ENCODE measurements at regions not wholly inside any gene's neighbourhood (a gene's known extent, or its start where the extent isn't known, plus 50 kb on each side); places are given as distances from the start of the nearest gene placed in this dataset.

DNA sequence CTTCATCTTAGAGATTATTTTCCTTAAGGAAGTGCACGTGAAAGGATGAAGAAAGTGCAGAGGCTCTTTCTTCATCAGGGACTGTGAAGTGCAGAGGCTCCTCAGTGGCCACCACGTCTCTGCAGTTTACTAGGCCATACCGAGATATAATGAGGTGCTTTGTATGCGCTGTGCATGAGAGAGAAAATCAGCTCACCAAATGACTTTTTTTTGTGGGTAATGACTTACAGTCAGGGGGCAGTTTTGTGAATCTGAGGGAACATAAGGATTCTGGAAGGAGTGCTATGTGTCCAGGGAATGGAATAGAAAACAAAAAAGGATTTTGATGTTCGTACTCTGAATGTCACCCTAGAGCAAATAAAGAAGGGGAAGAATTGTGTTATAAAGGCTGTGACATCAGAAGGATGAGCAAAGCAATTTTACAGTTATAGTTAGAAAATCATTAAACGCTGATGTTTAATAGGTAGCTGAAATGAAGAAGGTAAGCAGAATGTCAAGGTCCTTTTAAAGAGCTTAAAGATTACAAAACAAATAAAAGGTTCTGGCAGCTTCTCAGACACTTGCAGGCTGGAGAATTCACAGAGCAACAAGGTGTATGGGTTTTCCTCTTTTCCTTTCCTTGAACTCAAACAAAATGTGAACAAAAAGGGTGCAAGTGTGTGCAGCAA is 247.5 kb upstream of the NOVA1 start:
- Histone ChIP-seq H3K27me3 (ENCODE audit: control insufficient read depth in 3 of 3, insufficient read depth in 3 of 3, low read length in 3 of 3) (no peaks in the 10 kb centered on the region), H3K4me1 (ENCODE audit: control insufficient read depth in 3 of 3, insufficient read depth in 3 of 3, low read length in 3 of 3) (peaks cover 0 to 5% (median 0%) of the 10 kb centered on the region in 3 donors)

DNA sequence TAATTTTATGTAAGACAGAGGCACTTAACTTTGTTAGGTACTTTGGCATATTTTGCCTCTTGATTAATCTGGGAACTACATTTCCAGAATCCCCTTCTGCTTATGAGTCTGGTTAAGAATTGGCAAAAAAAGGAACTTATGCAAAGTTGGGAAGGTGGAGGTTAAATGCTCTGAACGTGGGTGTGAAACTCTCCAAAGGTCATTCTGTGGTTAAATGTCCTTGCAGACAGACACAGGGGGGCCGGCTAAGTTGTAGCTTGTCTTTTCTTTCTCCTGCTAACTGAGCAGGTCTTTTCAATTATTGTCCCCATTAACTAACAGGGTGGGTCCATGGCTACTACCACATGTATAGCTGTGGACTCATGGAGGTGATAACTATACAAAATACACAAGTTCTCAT is 248.6 kb upstream of the NOVA1 start:
- Histone ChIP-seq H3K27me3 (ENCODE audit: control insufficient read depth in 3 of 3, insufficient read depth in 3 of 3, low read length in 3 of 3) (no peaks in the 10 kb centered on the region), H3K4me1 (ENCODE audit: control insufficient read depth in 3 of 3, insufficient read depth in 3 of 3, low read length in 3 of 3) (peaks cover 0 to 4% (median 0%) of the 10 kb centered on the region in 3 donors), H3K4me3 (ENCODE audit: low read length in 3 of 3) (no peak overlapping the region), H3K36me3 (ENCODE audit: control insufficient read depth in 3 of 3, insufficient read depth in 3 of 3, low read length in 3 of 3) (no peaks in the 10 kb centered on the region), H3K27ac (ENCODE audit: low read depth, low read length) (no peak overlapping the region), H3K9me3 (ENCODE audit: control insufficient read depth in 3 of 3, low read length in 3 of 3) (no peaks in the 10 kb centered on the region), H3K9ac (ENCODE audit: low read depth in 1 of 3, low read length in 3 of 3) (no peak overlapping the region)

More for the DNA sequence above, 247.5 kb upstream of the NOVA1 start:
- H3K9ac ChIP-seq (ENCODE audit: low read depth in 1 of 3, low read length in 3 of 3): no peak overlapping the region
- no peaks in the 10 kb centered on the region for H3K9me3 ChIP-seq (ENCODE audit: control insufficient read depth in 3 of 3, low read length in 3 of 3)
- H3K36me3 ChIP-seq (ENCODE audit: control insufficient read depth in 3 of 3, insufficient read depth in 3 of 3, low read length in 3 of 3): no peaks in the 10 kb centered on the region
- no peak overlapping the region for H3K27ac ChIP-seq (ENCODE audit: low read depth, low read length)
- no peak overlapping the region for H3K4me3 ChIP-seq (ENCODE audit: low read length in 3 of 3)

DNA sequence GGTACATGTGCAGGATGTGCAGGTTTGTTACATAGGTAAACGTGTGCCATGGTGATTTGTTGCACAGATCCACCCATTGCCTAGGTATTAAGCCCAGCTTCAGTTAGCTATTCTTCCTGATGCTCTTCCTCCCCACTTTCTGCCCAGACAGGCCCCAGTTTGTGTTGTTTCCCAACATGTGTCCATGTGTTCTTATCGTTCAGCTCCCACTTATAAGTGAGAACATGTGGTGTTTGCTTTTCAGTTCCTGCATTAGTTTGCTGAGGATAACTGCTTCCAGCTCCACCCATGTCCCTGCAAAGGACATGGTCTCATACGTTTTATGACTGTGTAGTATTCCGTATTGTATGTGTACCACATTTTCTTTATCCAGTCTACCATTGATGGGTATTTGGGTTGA is 251.7 kb upstream of the NOVA1 start:
- no peaks in the 10 kb centered on the region for H3K4me1 ChIP-seq (ENCODE audit: control insufficient read depth in 3 of 3, insufficient read depth in 3 of 3, low read length in 3 of 3)
- no peak overlapping the region for H3K27ac ChIP-seq (ENCODE audit: low read depth, low read length)
- H3K36me3 ChIP-seq (ENCODE audit: control insufficient read depth in 3 of 3, insufficient read depth in 3 of 3, low read length in 3 of 3): no peaks in the 10 kb centered on the region

DNA sequence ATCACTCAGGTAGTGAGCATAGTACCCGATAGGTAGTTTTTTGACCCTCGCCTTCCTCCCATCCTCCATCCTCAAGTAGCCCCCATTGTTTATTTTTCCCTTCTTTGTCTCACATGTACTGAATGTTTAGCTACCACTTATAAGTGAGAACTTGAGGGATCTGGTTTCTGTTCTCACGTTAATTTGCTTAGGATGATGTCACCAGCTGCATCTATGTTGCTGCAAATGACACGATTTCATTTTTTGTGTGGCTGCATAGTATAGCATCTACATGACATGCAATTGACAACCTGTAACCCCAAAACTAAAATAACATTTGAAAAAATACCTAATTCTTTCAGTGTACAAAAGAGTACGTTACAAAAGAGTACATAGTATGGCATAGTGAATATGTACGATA is 254.0 kb upstream of the NOVA1 start:
- no peaks in the 10 kb centered on the region for H3K9me3 ChIP-seq (ENCODE audit: control insufficient read depth in 3 of 3, low read length in 3 of 3)

More for the DNA sequence above, 251.7 kb upstream of the NOVA1 start:
- H3K4me3 ChIP-seq (ENCODE audit: low read length in 3 of 3): no peak overlapping the region
- H3K9me3 ChIP-seq (ENCODE audit: control insufficient read depth in 3 of 3, low read length in 3 of 3): no peaks in the 10 kb centered on the region
- H3K27me3 ChIP-seq (ENCODE audit: control insufficient read depth in 3 of 3, insufficient read depth in 3 of 3, low read length in 3 of 3): no peaks in the 10 kb centered on the region
- H3K9ac ChIP-seq (ENCODE audit: low read depth in 1 of 3, low read length in 3 of 3): no peak overlapping the region

DNA sequence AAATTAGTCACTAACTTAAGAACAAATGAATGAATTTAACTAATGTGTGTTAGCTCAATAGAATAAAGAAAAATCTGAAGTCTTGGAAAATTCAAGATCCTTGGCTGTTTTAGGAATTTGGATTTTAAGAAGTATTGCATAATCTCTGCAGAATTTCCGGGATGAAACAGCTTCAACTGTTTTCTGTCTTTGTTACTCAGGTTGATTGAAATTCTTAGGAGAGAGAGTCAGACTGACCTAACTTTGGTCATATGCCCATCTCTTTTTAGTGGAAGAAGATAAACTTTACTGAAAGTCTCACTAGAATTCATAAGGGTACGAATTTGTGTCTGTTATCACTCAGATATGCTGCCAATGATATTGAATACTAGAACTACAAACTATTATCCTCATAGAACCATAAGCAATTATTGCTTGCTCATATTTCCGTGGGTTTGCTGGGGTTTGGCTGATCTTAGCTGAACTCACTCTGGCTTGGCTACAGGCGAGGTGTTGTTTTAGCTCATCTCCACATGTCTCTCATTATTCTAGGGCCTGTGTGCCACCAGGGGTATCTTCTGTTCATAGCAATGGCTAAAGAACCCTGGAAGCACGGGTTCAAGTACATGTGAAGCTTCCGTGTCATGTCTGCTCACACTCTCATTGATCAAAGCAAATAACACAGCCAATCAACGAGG is 257.4 kb upstream of the NOVA1 start:
- Histone ChIP-seq H3K36me3 (ENCODE audit: control insufficient read depth in 3 of 3, insufficient read depth in 3 of 3, low read length in 3 of 3) (no peaks in the 10 kb centered on the region), H3K27ac (ENCODE audit: low read depth, low read length) (peak overlapping the region; percentile 58), H3K9ac (ENCODE audit: low read depth in 1 of 3, low read length in 3 of 3) (no peak overlapping the region), H3K27me3 (ENCODE audit: control insufficient read depth in 3 of 3, insufficient read depth in 3 of 3, low read length in 3 of 3) (no peaks in the 10 kb centered on the region), H3K4me3 (ENCODE audit: low read length in 3 of 3) (no peak overlapping the region), H3K4me1 (ENCODE audit: control insufficient read depth in 3 of 3, insufficient read depth in 3 of 3, low read length in 3 of 3) (peaks cover 0 to 2% (median 0%) of the 10 kb centered on the region in 3 donors), H3K9me3 (ENCODE audit: control insufficient read depth in 3 of 3, low read length in 3 of 3) (no peaks in the 10 kb centered on the region)

More for the DNA sequence above, 254.0 kb upstream of the NOVA1 start:
- Histone ChIP-seq H3K9ac (ENCODE audit: low read depth in 1 of 3, low read length in 3 of 3) (no peak overlapping the region), H3K27ac (ENCODE audit: low read depth, low read length) (no peak overlapping the region), H3K4me1 (ENCODE audit: control insufficient read depth in 3 of 3, insufficient read depth in 3 of 3, low read length in 3 of 3) (no peaks in the 10 kb centered on the region), H3K4me3 (ENCODE audit: low read length in 3 of 3) (no peak overlapping the region), H3K36me3 (ENCODE audit: control insufficient read depth in 3 of 3, insufficient read depth in 3 of 3, low read length in 3 of 3) (no peaks in the 10 kb centered on the region), H3K27me3 (ENCODE audit: control insufficient read depth in 3 of 3, insufficient read depth in 3 of 3, low read length in 3 of 3) (no peaks in the 10 kb centered on the region)

DNA sequence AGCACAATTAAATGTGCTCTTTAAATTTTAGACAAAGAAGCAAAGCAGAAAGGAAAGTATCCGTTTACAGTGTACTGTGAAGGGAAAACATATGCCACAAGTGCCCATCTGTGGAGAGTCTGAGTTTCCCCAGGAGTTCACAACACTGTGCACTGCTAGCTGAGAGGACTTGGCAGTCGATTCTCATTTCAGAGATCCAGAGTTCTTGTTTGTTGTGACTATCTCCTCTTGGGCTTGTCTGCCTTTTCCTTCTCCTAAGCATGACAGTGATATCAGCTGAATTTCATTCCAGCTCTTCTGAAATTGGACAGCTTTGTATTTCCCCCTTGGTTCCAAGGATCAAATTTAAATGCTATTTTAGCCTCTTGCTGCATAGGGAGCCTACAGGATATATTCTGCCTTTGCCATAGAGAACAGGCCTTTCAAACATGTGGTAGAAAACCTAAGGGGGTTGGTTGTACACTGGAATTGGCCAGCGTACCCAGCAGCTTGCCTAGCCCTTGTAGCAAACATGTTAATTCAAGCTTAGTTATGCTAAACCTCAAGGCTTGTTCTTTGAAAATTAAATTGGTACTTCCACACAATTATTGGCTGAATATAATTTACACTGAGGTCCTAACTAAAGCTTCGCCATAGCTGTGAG is 259.2 kb upstream of the NOVA1 start:
- H3K27me3 ChIP-seq (ENCODE audit: control insufficient read depth in 3 of 3, insufficient read depth in 3 of 3, low read length in 3 of 3): no peaks in the 10 kb centered on the region
- no peaks in the 10 kb centered on the region for H3K9me3 ChIP-seq (ENCODE audit: control insufficient read depth in 3 of 3, low read length in 3 of 3)
- H3K4me3 ChIP-seq (ENCODE audit: low read length in 3 of 3): no peak overlapping the region
- no peak overlapping the region for H3K27ac ChIP-seq (ENCODE audit: low read depth, low read length)
- H3K9ac ChIP-seq (ENCODE audit: low read depth in 1 of 3, low read length in 3 of 3): no peak overlapping the region
- H3K4me1 ChIP-seq (ENCODE audit: control insufficient read depth in 3 of 3, insufficient read depth in 3 of 3, low read length in 3 of 3): peaks cover 0 to 2% (median 0%) of the 10 kb centered on the region in 3 donors
- no peaks in the 10 kb centered on the region for H3K36me3 ChIP-seq (ENCODE audit: control insufficient read depth in 3 of 3, insufficient read depth in 3 of 3, low read length in 3 of 3)

DNA sequence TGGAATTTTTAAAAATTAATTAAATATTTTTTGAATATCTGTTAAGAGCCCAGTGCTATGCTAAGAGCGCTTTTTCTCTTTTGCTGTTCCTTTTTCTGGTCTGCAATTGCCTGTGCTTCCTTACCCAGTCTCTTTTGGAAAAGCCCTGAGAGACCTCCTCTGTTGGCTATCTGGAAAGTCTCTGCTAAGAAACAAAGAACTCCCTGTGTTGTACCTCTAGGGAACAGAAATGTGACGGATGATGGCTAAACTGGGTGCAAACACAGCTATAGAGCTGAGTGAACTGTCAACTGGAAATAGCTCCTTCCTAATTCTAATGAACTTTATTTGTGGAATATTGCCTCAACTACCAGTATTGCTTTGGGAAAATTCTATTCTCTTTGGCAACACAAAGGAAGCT is 261.6 kb upstream of the NOVA1 start:
- no peak overlapping the region for H3K27ac ChIP-seq (ENCODE audit: low read depth, low read length)
- no peaks in the 10 kb centered on the region for H3K27me3 ChIP-seq (ENCODE audit: control insufficient read depth in 3 of 3, insufficient read depth in 3 of 3, low read length in 3 of 3)
- no peak overlapping the region for H3K9ac ChIP-seq (ENCODE audit: low read depth in 1 of 3, low read length in 3 of 3)
- H3K36me3 ChIP-seq (ENCODE audit: control insufficient read depth in 3 of 3, insufficient read depth in 3 of 3, low read length in 3 of 3): no peaks in the 10 kb centered on the region
- H3K9me3 ChIP-seq (ENCODE audit: control insufficient read depth in 3 of 3, low read length in 3 of 3): no peaks in the 10 kb centered on the region
- H3K4me3 ChIP-seq (ENCODE audit: low read length in 3 of 3): no peak overlapping the region
- peaks cover 0 to 2% (median 0%) of the 10 kb centered on the region in 3 donors for H3K4me1 ChIP-seq (ENCODE audit: control insufficient read depth in 3 of 3, insufficient read depth in 3 of 3, low read length in 3 of 3)

DNA sequence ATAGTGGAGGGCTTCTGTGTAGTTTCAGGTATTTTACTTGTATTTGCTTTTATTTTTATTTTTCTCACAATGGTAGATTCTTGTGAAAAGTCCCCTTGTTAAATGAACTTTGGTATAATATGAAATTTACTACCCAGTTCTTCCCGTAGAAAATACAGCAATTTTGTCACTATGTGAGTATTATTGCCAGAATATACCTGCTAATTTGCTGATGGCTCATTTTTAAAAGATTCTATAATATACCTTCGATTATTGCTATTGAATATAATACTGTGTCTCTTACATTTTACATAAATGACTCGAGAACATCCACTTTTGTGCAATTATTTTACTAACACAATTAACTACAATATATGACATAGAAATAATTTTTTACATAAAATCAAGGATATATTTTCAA is 262.3 kb upstream of the NOVA1 start:
- no peaks in the 10 kb centered on the region for H3K9me3 ChIP-seq (ENCODE audit: control insufficient read depth in 3 of 3, low read length in 3 of 3)
- H3K4me3 ChIP-seq (ENCODE audit: low read length in 3 of 3): no peak overlapping the region
- no peak overlapping the region for H3K9ac ChIP-seq (ENCODE audit: low read depth in 1 of 3, low read length in 3 of 3)
- no peaks in the 10 kb centered on the region for H3K36me3 ChIP-seq (ENCODE audit: control insufficient read depth in 3 of 3, insufficient read depth in 3 of 3, low read length in 3 of 3)
- H3K27ac ChIP-seq (ENCODE audit: low read depth, low read length): no peak overlapping the region
- H3K4me1 ChIP-seq (ENCODE audit: control insufficient read depth in 3 of 3, insufficient read depth in 3 of 3, low read length in 3 of 3): peaks cover 0 to 2% (median 0%) of the 10 kb centered on the region in 3 donors
- H3K27me3 ChIP-seq (ENCODE audit: control insufficient read depth in 3 of 3, insufficient read depth in 3 of 3, low read length in 3 of 3): no peaks in the 10 kb centered on the region

DNA sequence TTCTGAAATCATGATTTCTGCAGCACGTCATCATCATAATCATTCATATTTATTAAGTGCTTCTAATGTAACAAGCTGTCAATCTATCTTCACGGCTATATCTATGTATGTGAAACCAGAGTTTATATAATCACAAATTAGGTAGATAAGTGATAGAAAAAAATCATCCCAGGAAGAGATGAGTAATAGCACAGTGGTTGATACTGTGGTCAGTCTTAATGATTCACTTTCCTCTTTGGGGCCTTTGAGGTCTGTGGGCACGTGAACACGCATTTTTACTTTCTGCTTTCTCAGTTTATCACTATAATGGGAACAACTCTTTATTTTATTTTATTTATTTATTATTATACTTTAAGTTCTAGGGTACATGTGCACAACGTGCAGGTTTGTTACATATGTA is 265.9 kb upstream of the NOVA1 start:
- Histone ChIP-seq H3K27ac (ENCODE audit: low read depth, low read length) (no peak overlapping the region), H3K9me3 (ENCODE audit: control insufficient read depth in 3 of 3, low read length in 3 of 3) (no peaks in the 10 kb centered on the region), H3K4me3 (ENCODE audit: low read length in 3 of 3) (no peak overlapping the region), H3K9ac (ENCODE audit: low read depth in 1 of 3, low read length in 3 of 3) (no peak overlapping the region), H3K27me3 (ENCODE audit: control insufficient read depth in 3 of 3, insufficient read depth in 3 of 3, low read length in 3 of 3) (no peaks in the 10 kb centered on the region), H3K4me1 (ENCODE audit: control insufficient read depth in 3 of 3, insufficient read depth in 3 of 3, low read length in 3 of 3) (no peaks in the 10 kb centered on the region), H3K36me3 (ENCODE audit: control insufficient read depth in 3 of 3, insufficient read depth in 3 of 3, low read length in 3 of 3) (no peaks in the 10 kb centered on the region)

DNA sequence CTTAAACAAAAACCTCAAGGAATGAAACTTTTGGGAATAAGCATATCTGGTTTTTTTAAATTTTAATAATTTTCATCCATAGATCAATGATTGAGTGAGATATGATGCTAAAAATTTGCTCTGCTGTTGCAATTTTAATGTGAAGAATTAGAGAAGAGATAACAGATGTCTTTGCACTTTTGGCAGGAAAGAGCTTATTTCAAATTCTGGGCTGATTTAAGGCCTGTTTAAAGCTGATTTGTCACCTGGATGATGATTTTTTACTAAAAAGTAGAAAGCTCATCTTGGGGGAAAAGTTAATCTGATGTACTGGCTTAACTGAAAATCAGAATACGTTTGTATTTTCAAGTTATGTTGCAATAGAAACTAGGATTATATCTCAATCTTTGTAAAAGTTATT is 268.9 kb upstream of the NOVA1 start:
- no peaks in the 10 kb centered on the region for H3K27me3 ChIP-seq (ENCODE audit: control insufficient read depth in 3 of 3, insufficient read depth in 3 of 3, low read length in 3 of 3)
- no peaks in the 10 kb centered on the region for H3K36me3 ChIP-seq (ENCODE audit: control insufficient read depth in 3 of 3, insufficient read depth in 3 of 3, low read length in 3 of 3)
- H3K9me3 ChIP-seq (ENCODE audit: control insufficient read depth in 3 of 3, low read length in 3 of 3): no peaks in the 10 kb centered on the region
- no peak overlapping the region for H3K9ac ChIP-seq (ENCODE audit: low read depth in 1 of 3, low read length in 3 of 3)
- no peaks in the 10 kb centered on the region for H3K4me1 ChIP-seq (ENCODE audit: control insufficient read depth in 3 of 3, insufficient read depth in 3 of 3, low read length in 3 of 3)
- H3K27ac ChIP-seq (ENCODE audit: low read depth, low read length): no peak overlapping the region
- no peak overlapping the region for H3K4me3 ChIP-seq (ENCODE audit: low read length in 3 of 3)

All from skeletal muscle tissue (tissue), 3 donors.